ENCODE measurements at regions not wholly inside any gene's neighbourhood (a gene's known extent, or its start where the extent isn't known, plus 50 kb on each side); places are given as distances from the start of the nearest gene placed in this dataset.

GRCh38 chr12:77214136-77214535, 148.8 kb upstream of the E2F7 start:
- H3K27me3 Mint-ChIP-seq: no peaks in the 10 kb centered on the region
- no peak overlapping the region for H3K27ac Mint-ChIP-seq
- H3K27me3 ChIP-seq (replicated peaks in 1 of 4; ENCODE audit: control extremely low read depth in 1 of 4, control insufficient read depth in 3 of 4, insufficient read depth in 4 of 4, low read length in 3 of 4): no peaks in the 10 kb centered on the region
- CTCF ChIA-PET: no interaction called here
- POLR2A ChIA-PET: no interaction called here
- no peaks in the 10 kb centered on the region for H3K36me3 ChIP-seq (replicated peaks in 1 of 2; ENCODE audit: control extremely low read depth in 1 of 2, control insufficient read depth in 1 of 2, extremely low read depth in 1 of 2, insufficient read depth in 2 of 2, low read length in 1 of 2)
- no peaks in the 10 kb centered on the region for H3K4me1 ChIP-seq (ENCODE audit: control insufficient read depth in 2 of 2, insufficient read depth in 2 of 2, low read length in 2 of 2)
- H3K4me3 Mint-ChIP-seq: no peak overlapping the region
- ATAC-seq (ENCODE audit: low read depth) (no peak), DNase-seq (no peak)
- H3K9ac ChIP-seq (ENCODE audit: low read length): no peak overlapping the region
- no peak overlapping the region for H2AFZ ChIP-seq (ENCODE audit: insufficient read depth, low read depth, low read length, poor library complexity, severe bottlenecking)
- H3K9me3 ChIP-seq (ENCODE audit: control extremely low read depth in 1 of 3, control insufficient read depth in 2 of 3, insufficient read depth in 1 of 3, low read length in 2 of 3): peaks cover 0 to 1% (median 0%) of the 10 kb centered on the region in 3 donors
- H3K4me3 ChIP-seq (ENCODE audit: control extremely low read depth in 1 of 5, extremely low read depth in 1 of 5, insufficient read depth in 1 of 5, low read depth in 2 of 5, low read length in 4 of 5): no peak overlapping the region
- WGBS (ENCODE audit: insufficient coverage): no CpG with 5 or more reads among the region's 1 CpG
- intact Hi-C loops (cut with micrococcal nuclease): no loop called here
- no peaks in the 10 kb centered on the region for H3K79me2 ChIP-seq (ENCODE audit: control insufficient read depth, insufficient read depth, low read length)
- H3K4me2 ChIP-seq (replicated peaks; ENCODE audit: low read depth, low read length, poor library complexity, severe bottlenecking): no peak overlapping the region
- TF ChIP-seq CTCF (IDR thresholded peaks at IDR 0.05): no peak
- no peak for TF ChIP-seq EZH2 (IDR thresholded peaks at IDR 0.05; ENCODE audit: borderline replicate concordance, insufficient read depth, low read depth, low read length, poor library complexity, severe bottlenecking)
- no peaks in the 10 kb centered on the region for H4K20me1 ChIP-seq (ENCODE audit: control insufficient read depth, insufficient read depth, low read length, poor library complexity, severe bottlenecking)
- no peak overlapping the region for H3K27ac ChIP-seq (ENCODE audit: low read length in 2 of 2)
- peaks cover 11% of the 10 kb centered on the region for H3K9me3 Mint-ChIP-seq (ENCODE audit: insufficient read depth)
- no peaks in the 10 kb centered on the region for H3K4me1 Mint-ChIP-seq

GRCh38 chr12:77213319-77213718, 147.9 kb upstream of the E2F7 start:
- Histone ChIP-seq H3K4me3 (ENCODE audit: control extremely low read depth in 1 of 5, extremely low read depth in 1 of 5, insufficient read depth in 1 of 5, low read depth in 2 of 5, low read length in 4 of 5) (no peak overlapping the region), H3K36me3 (replicated peaks in 1 of 2; ENCODE audit: control extremely low read depth in 1 of 2, control insufficient read depth in 1 of 2, extremely low read depth in 1 of 2, insufficient read depth in 2 of 2, low read length in 1 of 2) (no peaks in the 10 kb centered on the region), H3K9ac (ENCODE audit: low read length) (no peak overlapping the region), H2AFZ (ENCODE audit: insufficient read depth, low read depth, low read length, poor library complexity, severe bottlenecking) (no peak overlapping the region), H4K20me1 (ENCODE audit: control insufficient read depth, insufficient read depth, low read length, poor library complexity, severe bottlenecking) (no peaks in the 10 kb centered on the region), H3K27ac (ENCODE audit: low read length in 2 of 2) (no peak overlapping the region), H3K27me3 (replicated peaks in 1 of 4; ENCODE audit: control extremely low read depth in 1 of 4, control insufficient read depth in 3 of 4, insufficient read depth in 4 of 4, low read length in 3 of 4) (no peaks in the 10 kb centered on the region), H3K4me1 (ENCODE audit: control insufficient read depth in 2 of 2, insufficient read depth in 2 of 2, low read length in 2 of 2) (no peaks in the 10 kb centered on the region), H3K79me2 (ENCODE audit: control insufficient read depth, insufficient read depth, low read length) (no peaks in the 10 kb centered on the region), H3K9me3 (ENCODE audit: control extremely low read depth in 1 of 3, control insufficient read depth in 2 of 3, insufficient read depth in 1 of 3, low read length in 2 of 3) (peaks cover 0 to 1% (median 0%) of the 10 kb centered on the region in 3 donors), H3K4me2 (replicated peaks; ENCODE audit: low read depth, low read length, poor library complexity, severe bottlenecking) (no peak overlapping the region)
- ChIA-PET POLR2A (no interaction called here), CTCF (no interaction called here)
- H3K4me1 Mint-ChIP-seq: no peaks in the 10 kb centered on the region
- peaks cover 11% of the 10 kb centered on the region for H3K9me3 Mint-ChIP-seq (ENCODE audit: insufficient read depth)
- TF ChIP-seq EZH2 (IDR thresholded peaks at IDR 0.05; ENCODE audit: borderline replicate concordance, insufficient read depth, low read depth, low read length, poor library complexity, severe bottlenecking): no peak
- no peak for TF ChIP-seq CTCF (IDR thresholded peaks at IDR 0.05)
- no peak overlapping the region for H3K27ac Mint-ChIP-seq
- intact Hi-C loops (cut with micrococcal nuclease): no loop called here
- no peak overlapping the region for H3K4me3 Mint-ChIP-seq
- no peak for ATAC-seq (ENCODE audit: low read depth)
- no peaks in the 10 kb centered on the region for H3K27me3 Mint-ChIP-seq
- no CpG with 5 or more reads among the region's 5 CpGs for WGBS (ENCODE audit: insufficient coverage)
- no peak for DNase-seq
